Mucosa of rectum (tissue), 2 donors: ENCODE measurements at regions not wholly inside any gene's neighbourhood (a gene's known extent, or its start where the extent isn't known, plus 50 kb on each side); places are given as distances from the start of the nearest gene placed in this dataset.

Experiments
- H3K27ac ChIP-seq, 2 donors: one replicate each; pipeline ENCODE4 v1.7.0; 2013; ENCODE audit warnings: inconsistent platforms in 2 of 2, low read depth in 2 of 2, low read length in 2 of 2
- H3K27me3 ChIP-seq, 2 donors: one replicate each; pipeline ENCODE4 v1.7.0; 2013; ENCODE audit warnings: low read length in 2 of 2; ENCODE audit not compliant: control insufficient read depth in 2 of 2, insufficient read depth in 2 of 2
- H3K36me3 ChIP-seq, 2 donors: one replicate each; pipeline ENCODE4 v1.7.0; 2013; ENCODE audit warnings: low read length in 2 of 2; ENCODE audit not compliant: control insufficient read depth in 2 of 2, insufficient read depth in 2 of 2
- H3K4me1 ChIP-seq, 2 donors: one replicate each; pipeline ENCODE4 v1.7.0; 2013; ENCODE audit warnings: low read length in 2 of 2, mild to moderate bottlenecking in 1 of 2; ENCODE audit not compliant: control insufficient read depth in 2 of 2, insufficient read depth in 2 of 2
- H3K4me3 ChIP-seq, 2 donors: one replicate each; pipeline ENCODE4 v1.7.0; 2013; ENCODE audit warnings: low read length in 2 of 2
- H3K9ac ChIP-seq, 2 donors: one replicate each; pipeline ENCODE4 v1.7.0; 2013; ENCODE audit warnings: low read length in 2 of 2, low read depth in 1 of 2, mild to moderate bottlenecking in 1 of 2
- H3K9me3 ChIP-seq, 2 donors: one replicate each; pipeline ENCODE4 v1.7.0; 2013; ENCODE audit warnings: low read length in 2 of 2; ENCODE audit not compliant: control insufficient read depth in 2 of 2
- donor health status: healthy.
- donor health status: Normal muscosa, but diverticular disease.

- H3K36me3 ChIP-seq = no peaks in the 10 kb centered on the region
- no peak overlapping the region for H3K27ac ChIP-seq
These were observed 540.6 kb downstream of the QKI start for GRCh38 chr6:163955096-163955495.

GRCh38 chr6:163954088-163954775 lies 539.7 kb downstream of the QKI start:
- H3K4me3 ChIP-seq = no peak overlapping the region
- no peak overlapping the region for H3K9ac ChIP-seq
- no peak overlapping the region for H3K27ac ChIP-seq
- H3K9me3 ChIP-seq = no peaks in the 10 kb centered on the region
- peaks cover 0 to 2% of the 10 kb centered on the region in 2 donors for H3K27me3 ChIP-seq
- H3K36me3 ChIP-seq = no peaks in the 10 kb centered on the region
- no peaks in the 10 kb centered on the region for H3K4me1 ChIP-seq

More at GRCh38 chr6:163955096-163955495, 540.6 kb downstream of the QKI start:
- Histone ChIP-seq H3K27me3 (peaks cover 0 to 2% of the 10 kb centered on the region in 2 donors), H3K4me1 (no peaks in the 10 kb centered on the region), H3K9me3 (no peaks in the 10 kb centered on the region), H3K4me3 (no peak overlapping the region), H3K9ac (no peak overlapping the region)

GRCh38 chr6:163952005-163952404 lies 537.5 kb downstream of the QKI start:
- Histone ChIP-seq H3K36me3 (no peaks in the 10 kb centered on the region), H3K9ac (no peak overlapping the region), H3K4me1 (no peaks in the 10 kb centered on the region), H3K27me3 (peaks cover 0 to 2% of the 10 kb centered on the region in 2 donors), H3K27ac (no peak overlapping the region), H3K4me3 (no peak overlapping the region), H3K9me3 (no peaks in the 10 kb centered on the region)

GRCh38 chr6:163951326-163951725 lies 536.8 kb downstream of the QKI start:
- no peak overlapping the region for H3K27ac ChIP-seq
- no peak overlapping the region for H3K4me3 ChIP-seq
- H3K9me3 ChIP-seq = no peaks in the 10 kb centered on the region
- peaks cover 0 to 2% of the 10 kb centered on the region in 2 donors for H3K27me3 ChIP-seq
- H3K4me1 ChIP-seq = no peaks in the 10 kb centered on the region
- H3K9ac ChIP-seq = no peak overlapping the region
- H3K36me3 ChIP-seq = no peaks in the 10 kb centered on the region

GRCh38 chr6:163950159-163950558 lies 535.6 kb downstream of the QKI start:
- H3K9ac ChIP-seq = no peak overlapping the region
- H3K4me3 ChIP-seq = no peak overlapping the region
- no peaks in the 10 kb centered on the region for H3K4me1 ChIP-seq
- no peaks in the 10 kb centered on the region for H3K9me3 ChIP-seq
- H3K27ac ChIP-seq = no peak overlapping the region
- no peaks in the 10 kb centered on the region for H3K36me3 ChIP-seq
- H3K27me3 ChIP-seq = no peaks in the 10 kb centered on the region

GRCh38 chr6:163949431-163949830 lies 534.9 kb downstream of the QKI start:
- Histone ChIP-seq H3K9ac (no peak overlapping the region), H3K36me3 (no peaks in the 10 kb centered on the region), H3K4me3 (no peak overlapping the region), H3K9me3 (no peaks in the 10 kb centered on the region), H3K27me3 (no peaks in the 10 kb centered on the region), H3K4me1 (no peaks in the 10 kb centered on the region), H3K27ac (no peak overlapping the region)

GRCh38 chr6:163948250-163948649 lies 533.7 kb downstream of the QKI start:
- no peaks in the 10 kb centered on the region for H3K36me3 ChIP-seq
- H3K4me1 ChIP-seq = no peaks in the 10 kb centered on the region
- H3K4me3 ChIP-seq = no peak overlapping the region
- H3K27me3 ChIP-seq = no peaks in the 10 kb centered on the region
- H3K27ac ChIP-seq = no peak overlapping the region
- no peaks in the 10 kb centered on the region for H3K9me3 ChIP-seq
- no peak overlapping the region for H3K9ac ChIP-seq

- Histone ChIP-seq H3K4me1 (no peaks in the 10 kb centered on the region), H3K9ac (no peak overlapping the region), H3K27ac (no peak overlapping the region), H3K9me3 (no peaks in the 10 kb centered on the region), H3K27me3 (no peaks in the 10 kb centered on the region), H3K36me3 (no peaks in the 10 kb centered on the region), H3K4me3 (no peak overlapping the region)
These were observed 532.8 kb downstream of the QKI start for GRCh38 chr6:163947276-163947675.

- Histone ChIP-seq H3K9ac (no peak overlapping the region), H3K27me3 (no peaks in the 10 kb centered on the region), H3K9me3 (no peaks in the 10 kb centered on the region), H3K27ac (no peak overlapping the region), H3K36me3 (no peaks in the 10 kb centered on the region), H3K4me1 (no peaks in the 10 kb centered on the region), H3K4me3 (no peak overlapping the region)
These were observed 531.9 kb downstream of the QKI start for GRCh38 chr6:163946437-163946836.

- no peak overlapping the region for H3K4me3 ChIP-seq
These were observed 531.3 kb downstream of the QKI start for GRCh38 chr6:163945808-163946207.

More at GRCh38 chr6:163945808-163946207, 531.3 kb downstream of the QKI start:
- no peaks in the 10 kb centered on the region for H3K9me3 ChIP-seq
- H3K4me1 ChIP-seq = no peaks in the 10 kb centered on the region
- H3K27ac ChIP-seq = no peak overlapping the region
- H3K27me3 ChIP-seq = no peaks in the 10 kb centered on the region
- H3K9ac ChIP-seq = no peak overlapping the region
- H3K36me3 ChIP-seq = no peaks in the 10 kb centered on the region
